Hepatocyte (in vitro differentiated cells): ENCODE measurements at regions not wholly inside any gene's neighbourhood (a gene's known extent, or its start where the extent isn't known, plus 50 kb on each side); places are given as distances from the start of the nearest gene placed in this dataset.

ENCODE experiments used
- DNase-seq: peaks from one replicate; pipeline ENCODE4 v3.0.0-alpha.2; 2016; ENCODE audit warnings: low spot score
- H2AFZ ChIP-seq: fragments of 200-600 bp; sonication (generic); 2 replicates; pipeline ENCODE4 v1.6.0; 2016; ENCODE audit warnings: antibody characterized with exemption, mild to moderate bottlenecking
- H3K27ac ChIP-seq: fragments of 200-600 bp; sonication (generic); 2 replicates; pipeline ENCODE4 v1.5.1; 2016; ENCODE audit warnings: mild to moderate bottlenecking
- H3K27me3 ChIP-seq: fragments of 200-600 bp; sonication (generic); 2 replicates; pipeline ENCODE4 v1.6.1; 2016
- H3K36me3 ChIP-seq: fragments of 200-600 bp; sonication (generic); replicated peaks from 2 replicates; pipeline ENCODE4 v1.5.1; 2016; ENCODE audit warnings: low read depth; ENCODE audit not compliant: insufficient read depth
- H3K4me1 ChIP-seq: fragments of 200-600 bp; sonication (generic); 2 replicates; pipeline ENCODE4 v1.5.1; 2016; ENCODE audit warnings: mild to moderate bottlenecking, moderate library complexity; ENCODE audit not compliant: insufficient read depth
- H3K4me2 ChIP-seq: fragments of 200-600 bp; sonication (generic); 2 replicates; pipeline ENCODE4 v1.6.0; 2016
- H3K4me3 ChIP-seq: fragments of 200-600 bp; sonication (generic); 2 replicates; pipeline ENCODE4 v1.5.1; 2016; ENCODE audit warnings: mild to moderate bottlenecking
- H3K79me2 ChIP-seq: fragments of 200-600 bp; sonication (generic); 2 replicates; pipeline ENCODE4 v1.6.0; 2017; ENCODE audit warnings: mild to moderate bottlenecking
- H3K9me2 ChIP-seq: fragments of 200-600 bp; sonication (generic); replicated peaks from 2 replicates; pipeline ENCODE4 v1.6.0; 2017; ENCODE audit warnings: mild to moderate bottlenecking; ENCODE audit not compliant: insufficient read depth
- H3K9me3 ChIP-seq: fragments of 200-600 bp; sonication (generic); 2 replicates; pipeline ENCODE4 v1.5.1; 2016; ENCODE audit warnings: low read depth, mild to moderate bottlenecking
- H4K20me1 ChIP-seq: fragments of 200-600 bp; sonication (generic); 2 replicates; pipeline ENCODE4 v1.6.0; 2016; ENCODE audit warnings: mild to moderate bottlenecking; ENCODE audit not compliant: insufficient read depth, poor library complexity, severe bottlenecking
- CTCF ChIP-seq: fragments of 200-600 bp; sonication (generic); IDR thresholded peaks from 2 replicates; pipeline ENCODE4 v1.5.1; 2016; ENCODE audit warnings: antibody characterized with exemption, mild to moderate bottlenecking; ENCODE audit not compliant: poor library complexity
- EZH2 ChIP-seq: fragments of 200-600 bp; sonication (generic); IDR thresholded peaks from 2 replicates; pipeline ENCODE4 v1.6.1; 2016; ENCODE audit warnings: antibody characterized with exemption, mild to moderate bottlenecking, borderline replicate concordance
- EZH2phosphoT487 ChIP-seq: fragments of 200-600 bp; sonication (generic); IDR thresholded peaks from one replicate; pipeline ENCODE4 v1.6.1; 2018; ENCODE audit warnings: antibody characterized with exemption, mild to moderate bottlenecking, low read depth, moderate library complexity; ENCODE audit not compliant: unreplicated experiment, severe bottlenecking
- WGBS: methylation state at CpG from one replicate; pipeline ENCODE4 v1.1.6; 2016; ENCODE audit warnings: low lambda C conversion rate; ENCODE audit errors: missing lambda C conversion rate; 5-methylcytosine and 5-hydroxymethylcytosine counted together

GRCh38 chr6:114600381-114600780, 257.6 kb upstream of the HS3ST5 start:
- TF ChIP-seq EZH2phosphoT487 (no peak), EZH2 (no peak), CTCF (no peak)

GRCh38 chr6:114595591-114595990, 252.8 kb upstream of the HS3ST5 start:
- 80% methylated on average over 2 of the region's 2 CpGs for WGBS
- no peak for DNase-seq
- no peaks in the 10 kb centered on the region for H4K20me1 ChIP-seq
- H3K4me3 ChIP-seq: no peak overlapping the region
- H3K9me2 ChIP-seq: no peaks in the 10 kb centered on the region
- H3K36me3 ChIP-seq: no peaks in the 10 kb centered on the region
- H2AFZ ChIP-seq: no peak overlapping the region
- H3K27me3 ChIP-seq: no peaks in the 10 kb centered on the region
- H3K4me2 ChIP-seq: no peak overlapping the region
- no peaks in the 10 kb centered on the region for H3K4me1 ChIP-seq
- H3K9me3 ChIP-seq: no peaks in the 10 kb centered on the region
- no peak for TF ChIP-seq EZH2
- TF ChIP-seq EZH2phosphoT487: no peak
- TF ChIP-seq CTCF: no peak
- no peak overlapping the region for H3K27ac ChIP-seq
- H3K79me2 ChIP-seq: no peaks in the 10 kb centered on the region

More at GRCh38 chr6:114600381-114600780, 257.6 kb upstream of the HS3ST5 start:
- Histone ChIP-seq H3K27me3 (no peaks in the 10 kb centered on the region), H3K79me2 (no peaks in the 10 kb centered on the region), H3K4me1 (no peaks in the 10 kb centered on the region), H3K36me3 (no peaks in the 10 kb centered on the region), H3K4me3 (no peak overlapping the region), H4K20me1 (no peaks in the 10 kb centered on the region), H3K4me2 (no peak overlapping the region), H3K9me2 (no peaks in the 10 kb centered on the region), H3K27ac (no peak overlapping the region), H3K9me3 (no peaks in the 10 kb centered on the region), H2AFZ (no peak overlapping the region)
- no peak for DNase-seq
- WGBS: 61% methylated on average over 1 of the region's 1 CpG

GRCh38 chr6:114595186-114595585, 252.4 kb upstream of the HS3ST5 start:
- H3K4me1 ChIP-seq: no peaks in the 10 kb centered on the region
- H3K4me3 ChIP-seq: no peak overlapping the region
- no peak for DNase-seq
- TF ChIP-seq EZH2phosphoT487 (no peak), CTCF (no peak), EZH2 (no peak)
- H4K20me1 ChIP-seq: no peaks in the 10 kb centered on the region
- H3K27ac ChIP-seq: no peak overlapping the region
- no peaks in the 10 kb centered on the region for H3K27me3 ChIP-seq
- WGBS: 71% methylated on average over 1 of the region's 1 CpG
- no peak overlapping the region for H2AFZ ChIP-seq
- H3K9me2 ChIP-seq: no peaks in the 10 kb centered on the region
- H3K36me3 ChIP-seq: no peaks in the 10 kb centered on the region
- no peak overlapping the region for H3K4me2 ChIP-seq
- H3K79me2 ChIP-seq: no peaks in the 10 kb centered on the region
- H3K9me3 ChIP-seq: no peaks in the 10 kb centered on the region

GRCh38 chr6:114592506-114592905, 249.7 kb upstream of the HS3ST5 start:
- Histone ChIP-seq H3K9me2 (no peaks in the 10 kb centered on the region), H3K79me2 (no peaks in the 10 kb centered on the region), H2AFZ (no peak overlapping the region), H3K4me3 (no peak overlapping the region), H3K36me3 (no peaks in the 10 kb centered on the region), H3K4me2 (no peak overlapping the region), H3K9me3 (no peaks in the 10 kb centered on the region), H3K4me1 (no peaks in the 10 kb centered on the region), H3K27me3 (no peaks in the 10 kb centered on the region), H3K27ac (no peak overlapping the region), H4K20me1 (no peaks in the 10 kb centered on the region)
- TF ChIP-seq CTCF: no peak
- TF ChIP-seq EZH2: no peak
- TF ChIP-seq EZH2phosphoT487: no peak
- WGBS: 90% methylated on average over 4 of the region's 4 CpGs
- no peak for DNase-seq
